Liver (tissue), 8 donors: ENCODE measurements at regions not wholly inside any gene's neighbourhood (a gene's known extent, or its start where the extent isn't known, plus 50 kb on each side); places are given as distances from the start of the nearest gene placed in this dataset.

Experiments
- DNase-seq: peaks from one replicate; pipeline ENCODE4 v3.0.0-alpha.2; 2017; ENCODE audit warnings: low spot score
- H3K27ac ChIP-seq, 2 donors: one replicate each; pipeline ENCODE4 v1.7.0; 2013; ENCODE audit warnings: inconsistent platforms in 2 of 2, low read length in 2 of 2, control low read depth in 1 of 2, low read depth in 1 of 2, mild to moderate bottlenecking in 1 of 2
- H3K27me3 ChIP-seq, 4 donors: one replicate each; pipeline versions ENCODE4 v1.6.1 to v1.7.0; 2013; ENCODE audit warnings: low read length in 3 of 4, inconsistent platforms in 1 of 4, mild to moderate bottlenecking in 1 of 4, moderate library complexity in 1 of 4; ENCODE audit not compliant: control insufficient read depth in 4 of 4, insufficient read depth in 4 of 4
- H3K36me3 ChIP-seq, 4 donors: one replicate each; pipeline versions ENCODE4 v1.6.1 to v1.7.0; 2013; ENCODE audit warnings: low read length in 3 of 4, mild to moderate bottlenecking in 3 of 4, low read depth in 1 of 4, moderate library complexity in 1 of 4; ENCODE audit not compliant: control insufficient read depth in 4 of 4, insufficient read depth in 3 of 4
- H3K4me1 ChIP-seq, 4 donors: one replicate each; pipeline versions ENCODE4 v1.6.1 to v1.7.0; 2013; ENCODE audit warnings: low read length in 3 of 4, mild to moderate bottlenecking in 3 of 4, moderate library complexity in 1 of 4; ENCODE audit not compliant: control insufficient read depth in 4 of 4, insufficient read depth in 4 of 4
- H3K4me3 ChIP-seq, 3 donors: one replicate each; pipeline versions ENCODE4 v1.6.1 to v1.7.0; 2013; ENCODE audit warnings: low read length in 3 of 3, control low read depth in 1 of 3, low read depth in 1 of 3, mild to moderate bottlenecking in 1 of 3
- H3K9ac ChIP-seq, 2 donors: one replicate each; pipeline ENCODE4 v1.7.0; 2013; ENCODE audit warnings: low read length in 2 of 2, mild to moderate bottlenecking in 2 of 2, moderate library complexity in 2 of 2, control low read depth in 1 of 2, low read depth in 1 of 2
- H3K9me3 ChIP-seq, 4 donors: one replicate each; pipeline versions ENCODE4 v1.6.1 to v1.7.0; 2013; ENCODE audit warnings: low read length in 3 of 4; ENCODE audit not compliant: control insufficient read depth in 4 of 4
- ATF3 ChIP-seq: IDR thresholded peaks from 2 replicates; pipeline ENCODE4 v1.6.1; 2016; ENCODE audit warnings: antibody characterized with exemption
- CTCF ChIP-seq: fragments of 150-350 bp; IDR thresholded peaks from 2 replicates; pipeline ENCODE4 v1.5.1; 2017; ENCODE audit warnings: improper control_type of control experiment, low read depth, low read length; ENCODE audit not compliant: missing input control
- GABPA ChIP-seq, 2 donors: IDR thresholded peaks in 1 of 2; conservative IDR thresholded peaks in 1 of 2; 2 replicates each; pipeline ENCODE4 v1.6.1; 2016; ENCODE audit warnings: antibody characterized with exemption in 2 of 2, mild to moderate bottlenecking in 1 of 2, moderate library complexity in 1 of 2
- HNF4A ChIP-seq, 2 donors: conservative IDR thresholded peaks; 2 replicates each; pipeline ENCODE4 v1.6.1; 2016; ENCODE audit warnings: antibody characterized with exemption in 2 of 2, mild to moderate bottlenecking in 2 of 2
- MAX ChIP-seq: IDR thresholded peaks from 2 replicates; pipeline ENCODE4 v1.6.1; 2016; ENCODE audit warnings: antibody characterized with exemption
- RAD21 ChIP-seq, 2 donors: IDR thresholded peaks; 2 replicates each; pipeline ENCODE4 v1.6.1; 2016; ENCODE audit warnings: antibody characterized with exemption in 2 of 2, mild to moderate bottlenecking in 2 of 2
- RXRA ChIP-seq, 2 donors: IDR thresholded peaks; 2 replicates each; pipeline ENCODE4 v1.6.1; 2017 to 2018; ENCODE audit warnings: antibody characterized with exemption in 2 of 2, mild to moderate bottlenecking in 1 of 2
- TAF1 ChIP-seq: conservative IDR thresholded peaks from 2 replicates; pipeline ENCODE4 v1.6.1; 2016; ENCODE audit warnings: antibody characterized with exemption, mild to moderate bottlenecking
- YY1 ChIP-seq: IDR thresholded peaks from 2 replicates; pipeline ENCODE4 v1.6.1; 2016; ENCODE audit warnings: antibody characterized with exemption, mild to moderate bottlenecking
- ZBTB33 ChIP-seq: IDR thresholded peaks from 2 replicates; pipeline ENCODE4 v1.6.1; 2016; ENCODE audit warnings: antibody characterized with exemption
- WGBS: extraction: QIAGEN DNeasy Blood & Tissue Kit; methylation state at CpG from one replicate; pipeline ENCODE4 v1.1.7; 2013; 5-methylcytosine and 5-hydroxymethylcytosine counted together
- donor health status: healthy.
- donor health status: healthy.
- donor health status: healthy.
- donor health status: healthy.
- donor health status: healthy.

GRCh38 chr19:31223740-31224534 lies 125.3 kb downstream of the TSHZ3 start:
- Histone ChIP-seq H3K27me3 (peaks cover 0 to 4% (median 0%) of the 10 kb centered on the region in 4 donors), H3K4me3 (no peak overlapping the region), H3K9me3 (peaks cover 0 to 1% (median 0%) of the 10 kb centered on the region in 4 donors), H3K27ac (no peak overlapping the region), H3K9ac (no peak overlapping the region), H3K36me3 (no peaks in the 10 kb centered on the region), H3K4me1 (no peaks in the 10 kb centered on the region)
- WGBS, result 64% methylated on average over 9 of the region's 9 CpGs
- no peak for TF ChIP-seq CTCF
- no peak for TF ChIP-seq GABPA (IDR thresholded peaks at IDR 0.05 in 1 of 2, conservative IDR thresholded peaks at IDR 0.05 in 1 of 2)
- TF ChIP-seq HNF4A (conservative IDR thresholded peaks at IDR 0.05), result no peak
- TF ChIP-seq ATF3, result no peak
- no peak for TF ChIP-seq MAX
- TF ChIP-seq RAD21 (IDR thresholded peaks at IDR 0.05), result no peak
- DNase-seq, result no peak

- DNase-seq, result no peak
- H3K27me3 ChIP-seq, result no peaks in the 10 kb centered on the region
- TF ChIP-seq YY1 (no peak), TAF1 (no peak), ZBTB33 (no peak), HNF4A (conservative IDR thresholded peaks at IDR 0.05) (no peak), RXRA (IDR thresholded peaks at IDR 0.05) (no peak), CTCF (no peak), RAD21 (IDR thresholded peaks at IDR 0.05) (no peak)
- no peak overlapping the region for H3K27ac ChIP-seq
- no peak overlapping the region for H3K4me3 ChIP-seq
- no peaks in the 10 kb centered on the region for H3K4me1 ChIP-seq
- no peaks in the 10 kb centered on the region for H3K9me3 ChIP-seq
- no peak overlapping the region for H3K9ac ChIP-seq
- H3K36me3 ChIP-seq, result no peaks in the 10 kb centered on the region
- 36% methylated on average over 2 of the region's 2 CpGs for WGBS
Observed at GRCh38 chr19:31220540-31220939, 128.7 kb downstream of the TSHZ3 start.
